ENCODE measurements at regions not wholly inside any gene's neighbourhood (a gene's known extent, or its start where the extent isn't known, plus 50 kb on each side); places are given as distances from the start of the nearest gene placed in this dataset.

- TF ChIP-seq POLR2A (IDR thresholded peaks at IDR 0.05): no peak
- TF ChIP-seq, protein P1, sequence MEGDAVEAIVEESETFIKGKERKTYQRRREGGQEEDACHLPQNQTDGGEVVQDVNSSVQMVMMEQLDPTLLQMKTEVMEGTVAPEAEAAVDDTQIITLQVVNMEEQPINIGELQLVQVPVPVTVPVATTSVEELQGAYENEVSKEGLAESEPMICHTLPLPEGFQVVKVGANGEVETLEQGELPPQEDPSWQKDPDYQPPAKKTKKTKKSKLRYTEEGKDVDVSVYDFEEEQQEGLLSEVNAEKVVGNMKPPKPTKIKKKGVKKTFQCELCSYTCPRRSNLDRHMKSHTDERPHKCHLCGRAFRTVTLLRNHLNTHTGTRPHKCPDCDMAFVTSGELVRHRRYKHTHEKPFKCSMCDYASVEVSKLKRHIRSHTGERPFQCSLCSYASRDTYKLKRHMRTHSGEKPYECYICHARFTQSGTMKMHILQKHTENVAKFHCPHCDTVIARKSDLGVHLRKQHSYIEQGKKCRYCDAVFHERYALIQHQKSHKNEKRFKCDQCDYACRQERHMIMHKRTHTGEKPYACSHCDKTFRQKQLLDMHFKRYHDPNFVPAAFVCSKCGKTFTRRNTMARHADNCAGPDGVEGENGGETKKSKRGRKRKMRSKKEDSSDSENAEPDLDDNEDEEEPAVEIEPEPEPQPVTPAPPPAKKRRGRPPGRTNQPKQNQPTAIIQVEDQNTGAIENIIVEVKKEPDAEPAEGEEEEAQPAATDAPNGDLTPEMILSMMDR (IDR thresholded peaks at IDR 0.05): no peak
- no peak for TF ChIP-seq EP300 (IDR thresholded peaks at IDR 0.05)
- TF ChIP-seq POLR2AphosphoS5 (IDR thresholded peaks at IDR 0.05): peak in 1 of 3 donors; percentile 37
These were observed 139.7 kb downstream of the SEC14L1 start for GRCh38 chr17:77280304-77281121.

All from stomach (tissue), 4 donors.